ENCODE measurements at regions not wholly inside any gene's neighbourhood (a gene's known extent, or its start where the extent isn't known, plus 50 kb on each side); places are given as distances from the start of the nearest gene placed in this dataset.

DNA sequence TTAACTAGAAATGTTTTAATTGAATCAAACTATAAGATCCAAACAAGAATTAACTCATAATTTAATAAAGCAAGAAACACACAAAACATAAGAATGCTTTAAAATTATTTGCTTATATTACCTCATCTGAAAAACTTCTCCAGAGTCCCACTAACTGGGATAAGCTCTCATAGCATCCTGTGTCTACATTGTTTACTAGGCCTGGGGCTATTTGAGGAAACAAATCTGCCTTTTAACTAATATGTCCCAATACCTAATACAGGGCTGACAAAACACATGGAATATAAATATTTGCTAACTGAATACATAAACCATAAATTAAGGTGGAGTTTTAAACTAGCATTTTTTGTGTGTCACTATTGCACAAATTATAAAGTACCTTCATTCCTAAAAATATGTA is 1399.8 kb upstream of the SLC10A2 start:
- no peak for TF ChIP-seq EZH2phosphoT487 (IDR thresholded peaks at IDR 0.05; ENCODE audit: low read depth, severe bottlenecking, unreplicated experiment)
- TF ChIP-seq, protein P1, sequence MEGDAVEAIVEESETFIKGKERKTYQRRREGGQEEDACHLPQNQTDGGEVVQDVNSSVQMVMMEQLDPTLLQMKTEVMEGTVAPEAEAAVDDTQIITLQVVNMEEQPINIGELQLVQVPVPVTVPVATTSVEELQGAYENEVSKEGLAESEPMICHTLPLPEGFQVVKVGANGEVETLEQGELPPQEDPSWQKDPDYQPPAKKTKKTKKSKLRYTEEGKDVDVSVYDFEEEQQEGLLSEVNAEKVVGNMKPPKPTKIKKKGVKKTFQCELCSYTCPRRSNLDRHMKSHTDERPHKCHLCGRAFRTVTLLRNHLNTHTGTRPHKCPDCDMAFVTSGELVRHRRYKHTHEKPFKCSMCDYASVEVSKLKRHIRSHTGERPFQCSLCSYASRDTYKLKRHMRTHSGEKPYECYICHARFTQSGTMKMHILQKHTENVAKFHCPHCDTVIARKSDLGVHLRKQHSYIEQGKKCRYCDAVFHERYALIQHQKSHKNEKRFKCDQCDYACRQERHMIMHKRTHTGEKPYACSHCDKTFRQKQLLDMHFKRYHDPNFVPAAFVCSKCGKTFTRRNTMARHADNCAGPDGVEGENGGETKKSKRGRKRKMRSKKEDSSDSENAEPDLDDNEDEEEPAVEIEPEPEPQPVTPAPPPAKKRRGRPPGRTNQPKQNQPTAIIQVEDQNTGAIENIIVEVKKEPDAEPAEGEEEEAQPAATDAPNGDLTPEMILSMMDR (IDR thresholded peaks at IDR 0.05; ENCODE audit: poor library complexity) = no peak
- no peak for TF ChIP-seq EZH2 (IDR thresholded peaks at IDR 0.05; ENCODE audit: borderline replicate concordance)
- H3K4me2 ChIP-seq = no peak overlapping the region
- no peaks in the 10 kb centered on the region for H3K4me1 ChIP-seq (ENCODE audit: insufficient read depth)
- DNase-seq (ENCODE audit: low spot score) = no peak
- no peaks in the 10 kb centered on the region for H3K36me3 ChIP-seq (replicated peaks; ENCODE audit: insufficient read depth, low read depth)
- H3K9me2 ChIP-seq (replicated peaks; ENCODE audit: insufficient read depth) = no peaks in the 10 kb centered on the region
- H3K9me3 ChIP-seq (ENCODE audit: low read depth) = no peaks in the 10 kb centered on the region
- no peaks in the 10 kb centered on the region for H3K27me3 ChIP-seq
- no peaks in the 10 kb centered on the region for H3K79me2 ChIP-seq
- no peak overlapping the region for H2AFZ ChIP-seq
- H4K20me1 ChIP-seq (ENCODE audit: insufficient read depth, poor library complexity, severe bottlenecking) = no peaks in the 10 kb centered on the region
- no peak overlapping the region for H3K4me3 ChIP-seq
- H3K27ac ChIP-seq = no peak overlapping the region

DNA sequence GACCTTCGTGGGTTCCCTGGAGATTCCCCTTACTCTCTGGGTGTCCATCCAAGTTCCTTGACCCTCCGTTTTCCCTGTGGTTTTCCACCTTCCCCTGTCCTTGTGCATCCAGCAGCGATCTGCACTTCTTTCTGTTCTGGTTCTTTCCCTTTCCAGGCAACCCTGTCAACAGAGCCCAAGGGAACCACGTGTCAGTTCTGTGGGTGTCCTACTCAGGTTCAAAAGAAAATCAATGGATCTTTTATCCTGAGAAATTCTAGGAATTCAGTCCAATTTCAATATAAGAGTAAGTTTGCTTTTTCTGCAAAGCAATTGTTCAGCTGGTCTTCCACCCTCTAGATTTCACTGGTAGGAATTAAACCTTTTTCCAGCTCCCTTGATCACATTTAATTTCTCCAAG is 1394.8 kb upstream of the SLC10A2 start:
- Histone ChIP-seq H3K4me1 (ENCODE audit: insufficient read depth) (no peaks in the 10 kb centered on the region), H3K36me3 (replicated peaks; ENCODE audit: insufficient read depth, low read depth) (no peaks in the 10 kb centered on the region), H2AFZ (no peak overlapping the region), H3K4me3 (no peak overlapping the region), H3K9me2 (replicated peaks; ENCODE audit: insufficient read depth) (no peaks in the 10 kb centered on the region), H3K9me3 (ENCODE audit: low read depth) (no peaks in the 10 kb centered on the region), H3K4me2 (no peak overlapping the region), H3K27me3 (no peaks in the 10 kb centered on the region), H3K79me2 (no peaks in the 10 kb centered on the region), H4K20me1 (ENCODE audit: insufficient read depth, poor library complexity, severe bottlenecking) (no peaks in the 10 kb centered on the region), H3K27ac (no peak overlapping the region)
- TF ChIP-seq, protein P1 (IDR thresholded peaks at IDR 0.05; ENCODE audit: poor library complexity) = no peak
- TF ChIP-seq EZH2 (IDR thresholded peaks at IDR 0.05; ENCODE audit: borderline replicate concordance) (no peak), EZH2phosphoT487 (IDR thresholded peaks at IDR 0.05; ENCODE audit: low read depth, severe bottlenecking, unreplicated experiment) (no peak)
- DNase-seq (ENCODE audit: low spot score) = no peak
- WGBS (ENCODE audit: low lambda C conversion rate, missing lambda C conversion rate) = 76% methylated on average over 4 of the region's 4 CpGs

GRCh38 chr13:104460554-104460953 is 1394.3 kb upstream of the SLC10A2 start:
- no peaks in the 10 kb centered on the region for H3K79me2 ChIP-seq
- H2AFZ ChIP-seq = no peak overlapping the region
- TF ChIP-seq, protein P1 (IDR thresholded peaks at IDR 0.05; ENCODE audit: poor library complexity) = no peak
- no peak for TF ChIP-seq EZH2phosphoT487 (IDR thresholded peaks at IDR 0.05; ENCODE audit: low read depth, severe bottlenecking, unreplicated experiment)
- TF ChIP-seq EZH2 (IDR thresholded peaks at IDR 0.05; ENCODE audit: borderline replicate concordance) = no peak
- no peaks in the 10 kb centered on the region for H3K27me3 ChIP-seq
- H3K36me3 ChIP-seq (replicated peaks; ENCODE audit: insufficient read depth, low read depth) = no peaks in the 10 kb centered on the region
- no peak overlapping the region for H3K27ac ChIP-seq
- DNase-seq (ENCODE audit: low spot score) = no peak
- no peak overlapping the region for H3K4me3 ChIP-seq
- no peaks in the 10 kb centered on the region for H4K20me1 ChIP-seq (ENCODE audit: insufficient read depth, poor library complexity, severe bottlenecking)
- H3K4me1 ChIP-seq (ENCODE audit: insufficient read depth) = no peaks in the 10 kb centered on the region
- 85% methylated on average over 2 of the region's 2 CpGs for WGBS (ENCODE audit: low lambda C conversion rate, missing lambda C conversion rate)
- H3K9me3 ChIP-seq (ENCODE audit: low read depth) = no peaks in the 10 kb centered on the region
- H3K4me2 ChIP-seq = no peak overlapping the region
- no peaks in the 10 kb centered on the region for H3K9me2 ChIP-seq (replicated peaks; ENCODE audit: insufficient read depth)

DNA sequence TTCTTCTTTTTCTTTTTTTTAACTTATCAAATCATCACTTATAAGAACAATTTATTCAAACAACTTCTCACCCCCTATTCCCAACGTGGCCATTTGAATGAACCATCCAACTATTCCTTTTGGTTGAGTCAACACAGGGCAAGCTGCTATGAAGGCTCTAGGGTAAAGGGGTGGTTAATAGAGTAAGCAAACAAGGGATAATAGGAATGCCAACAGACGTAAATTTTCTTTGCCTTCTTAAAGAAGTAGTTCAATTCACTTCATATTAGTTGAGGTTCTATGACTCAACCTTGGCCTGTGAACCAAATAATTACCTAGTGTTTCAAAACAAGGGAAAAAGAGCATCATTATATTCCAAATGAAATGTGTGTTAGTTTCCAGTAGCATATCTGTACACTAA is 1383.8 kb upstream of the SLC10A2 start:
- H3K4me1 ChIP-seq (ENCODE audit: insufficient read depth) = no peaks in the 10 kb centered on the region
- TF ChIP-seq EZH2 (IDR thresholded peaks at IDR 0.05; ENCODE audit: borderline replicate concordance) (no peak), EZH2phosphoT487 (IDR thresholded peaks at IDR 0.05; ENCODE audit: low read depth, severe bottlenecking, unreplicated experiment) (no peak)
- TF ChIP-seq, protein P1 (IDR thresholded peaks at IDR 0.05; ENCODE audit: poor library complexity) = no peak
- H3K27ac ChIP-seq = no peak overlapping the region
- WGBS (ENCODE audit: low lambda C conversion rate, missing lambda C conversion rate) = 82% methylated on average over 2 of the region's 2 CpGs
- H3K27me3 ChIP-seq = no peaks in the 10 kb centered on the region
- H3K4me3 ChIP-seq = no peak overlapping the region
- no peaks in the 10 kb centered on the region for H3K9me2 ChIP-seq (replicated peaks; ENCODE audit: insufficient read depth)
- DNase-seq (ENCODE audit: low spot score) = no peak
- H3K4me2 ChIP-seq = no peak overlapping the region
- H3K9me3 ChIP-seq (ENCODE audit: low read depth) = no peaks in the 10 kb centered on the region
- H2AFZ ChIP-seq = no peak overlapping the region
- no peaks in the 10 kb centered on the region for H3K36me3 ChIP-seq (replicated peaks; ENCODE audit: insufficient read depth, low read depth)
- H3K79me2 ChIP-seq = no peaks in the 10 kb centered on the region
- H4K20me1 ChIP-seq (ENCODE audit: insufficient read depth, poor library complexity, severe bottlenecking) = no peaks in the 10 kb centered on the region

All from hepatocyte (in vitro differentiated cells).